22Rv1 (cell line): ENCODE measurements at regions not wholly inside any gene's neighbourhood (a gene's known extent, or its start where the extent isn't known, plus 50 kb on each side); places are given as distances from the start of the nearest gene placed in this dataset.
"Not testable (repeated sequence)": the region's sequence is repeated elsewhere in the genome, so short reads cannot be mapped to it uniquely, and the experiment has no call there.

Experiments
- CTCF ChIP-seq: fragments of 450-650 bp; IDR thresholded peaks from 2 replicates; pipeline ENCODE4 v1.5.1; 2017; ENCODE audit warnings: mild to moderate bottlenecking
- ZFX ChIP-seq: fragments of 450-650 bp; IDR thresholded peaks from 2 replicates; pipeline ENCODE4 v1.6.1; 2017; ENCODE audit warnings: antibody characterized with exemption, borderline replicate concordance

DNA sequence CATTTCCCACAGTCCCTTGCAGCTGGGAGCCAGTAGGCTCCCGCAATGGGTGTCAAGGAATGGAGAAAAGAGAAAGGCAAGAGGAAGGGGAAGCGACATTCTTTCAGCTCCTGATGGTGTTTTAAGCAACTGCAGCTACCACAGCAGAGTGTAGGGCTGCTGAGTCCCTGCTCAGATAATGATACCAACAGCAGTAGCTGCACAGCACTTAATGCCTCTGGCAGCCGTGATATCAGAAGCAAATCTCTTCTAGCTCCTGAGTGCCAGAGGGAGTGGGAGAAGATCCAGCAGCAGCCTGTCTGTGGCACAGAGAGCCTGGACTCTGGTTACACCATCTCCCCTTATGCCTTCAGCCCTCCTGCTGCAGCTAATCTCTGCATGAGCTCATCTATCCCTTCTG, 186.1 kb upstream of the LMCD1 start:
- not testable (repeated sequence) for TF ChIP-seq ZFX, CTCF
